COLO829 (cell line): ENCODE measurements at regions not wholly inside any gene's neighbourhood (a gene's known extent, or its start where the extent isn't known, plus 50 kb on each side); places are given as distances from the start of the nearest gene placed in this dataset.
A peak's percentile ranks its signal among the peaks of the same experiment; 100 is the strongest.

ENCODE experiments used
- DNase-seq: peaks from one replicate; pipeline ENCODE4 v3.0.0; 2012; ENCODE audit warnings: low spot score

DNA sequence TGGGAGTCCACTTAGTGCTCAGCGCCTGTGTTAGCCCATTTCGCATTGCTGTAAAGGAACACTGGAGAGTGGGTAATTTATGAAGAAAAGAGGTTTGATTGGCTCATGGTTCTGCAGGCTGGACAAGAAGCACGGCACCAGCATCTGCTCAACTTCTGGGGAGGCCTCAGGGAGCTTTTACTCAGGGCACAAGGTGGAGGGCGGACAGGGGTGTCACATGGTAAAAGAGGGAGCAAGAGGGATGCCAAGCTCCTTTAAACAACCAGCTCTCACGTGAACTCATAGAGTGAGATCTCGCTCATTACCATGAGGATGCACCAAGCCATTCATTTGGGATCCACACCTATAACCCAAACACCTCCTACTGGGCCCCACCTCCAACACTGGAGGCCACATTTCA, 181.4 kb upstream of the TLE3 start:
- no peak for DNase-seq

DNA sequence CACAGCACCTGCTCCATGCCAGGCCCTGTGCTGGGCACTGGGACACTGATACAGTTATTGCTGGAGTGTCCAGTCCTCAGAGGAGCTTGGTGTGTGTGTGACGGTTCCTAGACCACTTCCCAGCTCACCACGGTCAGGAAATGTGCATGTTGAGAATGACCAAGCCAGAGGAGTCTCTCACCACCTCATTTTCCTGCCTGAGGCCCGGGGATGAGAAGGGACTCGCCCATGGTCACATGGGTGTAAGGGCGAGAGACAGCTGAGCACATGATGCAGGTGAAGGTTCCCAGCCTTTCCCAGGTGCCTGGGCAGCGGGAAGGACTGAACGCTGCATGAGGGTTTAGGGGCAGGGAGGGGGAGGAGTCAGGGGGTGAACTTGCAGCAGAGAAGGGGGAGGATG, 180.9 kb upstream of the TLE3 start:
- DNase-seq = no peak

DNA sequence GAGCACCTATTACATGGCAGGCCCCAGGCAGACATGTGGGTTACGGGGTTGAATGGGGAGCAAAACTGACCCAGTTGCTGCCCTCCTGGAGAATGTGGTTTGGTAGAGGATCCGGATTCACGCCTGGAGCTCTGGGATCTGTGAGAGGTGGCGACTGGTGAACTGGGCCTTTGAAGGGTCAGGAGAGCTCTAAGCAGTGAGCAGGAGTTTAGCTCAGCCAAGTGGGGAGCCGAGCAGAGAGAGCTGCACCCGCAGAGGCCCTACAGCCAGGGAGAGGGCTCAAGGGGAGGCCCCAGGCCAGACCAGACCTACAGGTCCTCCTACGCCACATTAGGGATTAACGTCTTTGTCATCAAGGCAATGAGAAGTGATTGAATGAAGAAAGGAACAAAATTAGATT, 179.8 kb upstream of the TLE3 start:
- no peak for DNase-seq

DNA sequence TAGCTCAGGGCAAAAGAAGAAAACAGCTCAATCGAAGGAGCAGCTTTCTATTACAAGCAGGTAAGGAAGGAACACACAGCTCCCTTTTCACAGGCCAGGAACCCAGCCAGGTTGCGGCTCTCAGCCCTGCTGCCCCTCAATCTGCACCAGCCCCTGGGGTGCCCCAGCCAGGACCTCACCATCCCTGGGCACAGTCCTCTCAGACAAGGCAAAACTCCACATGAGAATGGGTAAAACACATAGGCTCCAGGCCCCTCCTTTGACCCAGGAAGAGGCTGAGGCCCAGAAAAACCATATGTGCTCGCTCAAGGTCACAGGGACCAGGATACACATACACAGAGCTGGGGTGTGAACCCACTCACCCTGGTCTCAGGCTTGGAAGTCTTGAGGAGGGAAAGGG, 178.7 kb upstream of the TLE3 start:
- no peak for DNase-seq

DNA sequence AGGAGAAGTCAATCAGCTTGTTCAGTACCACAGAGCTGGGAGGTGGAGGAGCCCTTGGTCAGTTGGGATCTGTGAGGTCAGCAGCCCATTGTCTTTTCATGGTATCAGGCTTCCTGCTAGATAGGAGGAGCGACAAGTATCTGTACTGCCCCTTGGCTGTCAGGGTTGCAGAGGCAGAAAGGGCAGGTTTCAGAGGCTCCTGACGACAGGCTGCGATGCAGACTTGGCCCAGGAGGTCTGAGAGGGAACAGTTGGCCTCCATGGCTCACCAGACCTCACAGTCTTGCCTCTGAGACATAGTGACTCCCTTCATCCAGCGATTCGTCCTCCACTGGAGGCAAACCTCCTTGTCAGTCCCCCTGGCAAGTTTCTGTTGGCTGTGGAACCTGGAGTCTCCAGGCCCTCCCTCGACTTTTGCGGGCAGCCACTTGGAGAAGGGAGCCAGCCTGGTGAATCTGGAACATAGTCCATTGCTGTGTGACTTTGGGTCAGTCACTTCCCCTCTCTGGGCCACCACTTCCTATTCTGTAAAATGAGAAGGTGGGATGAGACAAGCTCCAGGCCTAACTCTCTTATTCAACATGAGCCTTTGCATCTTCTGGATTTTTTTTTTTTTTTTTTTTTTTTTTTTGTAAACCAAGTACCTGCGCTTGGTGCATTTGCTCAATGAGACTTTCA, 177.9 kb upstream of the TLE3 start:
- DNase-seq = no peak

DNA sequence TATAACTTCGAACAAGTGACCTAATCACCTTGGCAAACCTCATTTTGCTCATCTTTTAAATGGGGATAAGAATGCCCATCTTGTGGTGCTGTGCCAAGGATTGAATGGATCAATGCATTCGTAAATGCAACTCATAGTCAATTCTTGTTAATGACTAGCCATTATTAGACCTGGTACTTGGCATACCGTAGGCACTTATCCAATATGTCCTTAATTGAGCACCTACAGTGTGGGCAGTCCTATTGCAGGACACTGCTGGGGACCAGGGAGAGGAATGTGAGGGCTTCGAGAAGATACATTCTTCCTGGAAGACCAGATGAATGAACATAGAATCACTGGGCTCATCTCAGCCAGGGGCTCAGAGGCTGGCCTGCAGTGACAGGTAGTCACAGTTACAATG, 177.2 kb upstream of the TLE3 start:
- DNase-seq = no peak

DNA sequence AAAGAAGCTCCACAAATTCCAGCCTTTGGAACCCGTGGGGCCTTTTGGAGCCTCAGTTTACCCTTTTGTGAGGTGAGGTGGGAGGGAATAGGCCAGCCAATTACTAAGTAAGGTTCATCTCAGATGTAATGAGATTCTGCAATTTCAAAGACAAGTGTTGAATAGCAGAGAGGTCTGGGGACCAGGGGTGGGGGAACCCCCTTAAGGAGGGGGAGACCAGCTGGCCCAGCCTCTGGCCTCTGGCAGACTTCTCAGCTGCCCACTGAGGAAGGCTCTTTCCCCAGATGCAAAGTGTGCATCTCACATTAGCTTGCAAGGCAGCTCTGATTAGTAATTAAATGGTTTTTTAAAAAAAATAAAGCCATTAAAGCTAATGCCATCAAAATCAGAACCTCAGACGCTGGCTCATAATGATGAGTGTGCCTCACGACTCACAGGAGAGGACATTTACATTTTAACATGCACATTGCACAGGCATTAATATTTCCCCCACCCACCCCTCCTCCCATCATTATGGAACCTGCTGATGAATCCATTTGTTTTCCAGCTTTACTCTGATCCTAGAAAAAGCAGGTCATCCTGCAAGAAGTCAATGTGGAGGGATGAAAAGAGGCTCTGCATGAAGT, 176.7 kb upstream of the TLE3 start:
- no peak for DNase-seq

DNA sequence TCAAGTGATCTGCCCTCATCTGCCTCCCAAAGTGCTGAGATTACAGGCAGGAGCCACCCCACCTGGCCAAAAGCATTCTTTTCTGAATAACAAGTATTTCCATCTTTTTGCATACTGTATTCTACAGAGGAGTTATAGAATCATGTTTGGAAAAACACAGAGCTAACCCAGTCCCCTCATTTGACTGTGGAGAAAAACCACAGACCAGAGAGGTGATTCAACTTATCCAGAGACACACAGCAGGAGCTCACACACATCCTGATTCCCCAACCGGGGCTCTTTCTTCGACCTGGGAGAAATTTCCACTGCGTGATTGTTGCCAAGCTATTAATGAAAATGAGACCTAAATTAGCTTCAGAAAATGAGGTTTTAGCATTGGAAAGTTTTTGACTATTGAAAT, 176.1 kb upstream of the TLE3 start:
- DNase-seq = no peak

DNA sequence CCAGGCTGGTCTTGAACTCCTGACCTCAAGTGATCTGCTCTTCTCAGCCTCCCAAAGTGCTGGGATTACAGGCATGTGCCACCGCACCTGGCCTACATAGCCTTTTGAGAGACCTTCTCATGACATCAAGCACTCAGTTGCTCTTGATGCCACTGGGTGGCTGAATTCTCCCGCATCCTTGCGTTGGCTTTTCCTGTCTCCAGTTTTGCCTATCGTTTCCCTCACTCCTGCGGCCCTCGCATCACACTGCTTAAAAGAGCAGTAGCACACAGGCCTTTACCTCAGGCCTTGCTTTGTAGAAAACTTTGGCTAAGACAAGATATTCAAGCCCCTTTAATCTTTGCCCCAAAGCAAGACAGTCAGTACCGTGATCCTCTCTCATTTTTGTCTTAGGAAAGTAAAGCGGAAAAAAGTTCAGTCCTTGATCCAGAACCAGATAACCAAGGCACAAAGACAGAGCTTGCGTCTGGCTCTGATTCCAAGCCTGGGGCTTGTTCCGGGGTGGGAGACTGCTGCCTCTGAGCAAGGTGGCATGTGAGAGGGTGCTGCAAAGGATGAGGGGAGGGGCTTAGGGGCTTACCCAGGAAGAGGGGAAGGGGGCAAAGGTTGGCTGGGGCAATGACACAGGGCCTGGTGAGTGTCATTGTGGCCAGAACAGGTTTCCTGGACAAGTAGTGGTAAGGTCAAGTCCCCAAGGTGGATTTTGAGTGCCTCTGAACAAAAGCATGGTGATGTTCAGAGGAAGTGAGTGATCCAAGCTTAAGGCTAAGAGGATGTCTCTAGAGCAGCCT, 175.0 kb upstream of the TLE3 start:
- no peak for DNase-seq

DNA sequence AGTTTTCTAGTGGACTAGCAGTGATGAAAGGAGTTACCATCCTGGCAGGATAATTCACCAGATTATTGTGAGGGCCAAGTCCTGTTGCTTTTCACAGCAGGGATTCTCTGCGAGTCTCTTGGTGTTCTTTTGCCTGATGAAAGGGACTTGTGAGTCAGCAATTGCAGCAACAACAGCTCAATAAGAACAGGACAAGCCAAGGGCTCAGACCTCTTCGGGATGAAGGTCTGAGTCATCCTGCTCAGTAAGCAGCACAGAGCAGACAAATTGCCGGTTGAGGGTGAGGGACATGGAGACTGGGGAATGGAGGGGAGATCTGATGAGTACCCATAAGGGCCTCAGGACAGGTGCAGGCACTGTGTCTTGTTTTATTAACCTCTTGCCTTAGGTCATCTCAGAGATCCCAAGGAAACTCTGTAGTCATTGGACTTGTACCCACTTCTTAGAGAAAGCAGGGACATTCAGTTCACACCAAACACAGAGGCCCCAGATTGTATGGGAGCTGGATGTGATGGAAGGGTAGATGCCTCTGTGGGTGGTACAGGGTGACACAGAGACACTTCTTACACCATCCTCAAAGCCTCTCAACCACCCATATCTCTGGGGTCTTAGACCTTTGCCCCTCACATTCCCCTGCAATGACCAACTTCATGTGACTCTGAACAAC, 173.8 kb upstream of the TLE3 start:
- peak; percentile 69 for DNase-seq

DNA sequence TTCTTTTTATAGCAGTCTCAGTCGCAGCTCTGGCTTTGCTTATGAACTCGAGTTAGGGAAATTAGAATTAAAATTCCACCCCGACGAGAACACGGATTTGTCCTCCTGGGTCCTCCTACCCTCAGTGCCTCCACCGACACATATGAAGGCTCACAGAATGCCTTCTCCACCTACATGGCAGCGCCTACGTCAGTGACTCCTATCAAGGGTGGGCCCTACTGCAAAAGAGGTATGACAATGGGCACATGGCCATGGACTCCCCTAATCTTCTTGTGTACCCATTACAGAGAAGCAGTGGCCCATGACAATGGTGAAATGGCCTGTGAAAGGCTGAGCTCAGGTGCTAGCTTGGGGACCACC, 173.0 kb upstream of the TLE3 start:
- no peak for DNase-seq

DNA sequence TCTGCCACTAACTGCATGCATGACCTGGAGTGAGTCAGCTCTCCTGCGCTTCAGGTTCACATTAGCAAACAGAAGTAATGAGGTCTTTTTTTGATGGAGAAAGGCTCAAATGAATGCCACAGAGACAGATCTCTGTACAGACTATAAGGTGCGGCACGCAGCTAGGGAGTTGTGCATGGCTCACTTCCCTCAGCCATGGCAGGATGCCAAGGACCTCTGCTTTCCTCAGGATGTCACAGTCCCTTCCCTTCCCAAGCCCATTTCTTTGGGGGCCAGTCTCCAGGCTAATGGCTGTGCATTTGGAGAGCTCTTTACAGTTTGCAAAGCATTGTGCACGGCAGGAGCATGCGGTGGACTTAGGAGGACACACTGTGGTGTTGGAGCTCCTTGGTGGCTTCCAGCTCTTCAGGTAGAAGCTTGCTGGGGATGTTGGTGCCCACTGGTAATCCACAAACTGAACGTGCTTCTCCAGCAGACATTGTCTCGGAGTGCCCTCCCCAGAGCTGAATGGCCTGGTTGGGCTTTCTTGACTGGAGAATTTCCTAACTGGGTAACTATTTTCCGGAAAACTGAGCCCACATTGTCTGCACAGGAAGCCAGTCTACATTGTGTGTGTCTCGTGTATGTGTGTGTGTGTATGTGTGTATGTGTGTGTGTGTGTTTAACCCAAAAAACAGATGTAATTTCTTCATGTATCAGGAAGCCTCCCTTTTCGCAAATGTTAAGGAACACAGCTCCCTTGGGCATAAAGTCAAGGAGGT, 172.5 kb upstream of the TLE3 start:
- no peak for DNase-seq

DNA sequence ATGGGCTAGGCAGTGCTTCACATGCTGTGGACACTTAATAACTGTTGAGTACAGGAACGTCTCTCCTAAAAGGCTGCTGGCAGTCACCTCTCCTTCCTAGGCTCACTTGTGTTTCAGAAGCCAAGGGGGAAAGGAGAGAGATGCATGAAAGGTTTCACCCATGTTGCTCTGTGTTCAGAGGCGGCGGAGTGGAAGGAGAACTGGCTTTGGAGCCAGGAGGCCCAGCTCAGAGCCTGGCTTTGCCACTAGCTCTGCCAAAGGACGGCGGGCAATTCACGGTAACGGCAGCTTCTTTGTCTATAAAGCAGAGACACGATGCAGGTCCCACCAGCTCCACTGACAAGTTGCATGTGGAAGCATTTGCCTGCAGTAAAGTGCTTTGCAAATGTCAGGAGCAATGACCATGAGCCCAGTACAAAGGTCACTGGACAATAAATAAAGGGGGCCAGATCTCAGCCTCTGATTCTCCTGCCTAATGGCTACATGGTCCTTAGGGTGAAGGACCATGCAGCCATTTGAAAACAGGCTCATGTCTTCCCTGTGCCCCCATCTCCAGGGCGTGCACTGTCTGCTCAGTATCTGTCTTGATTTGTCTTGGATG, 171.7 kb upstream of the TLE3 start:
- no peak for DNase-seq

DNA sequence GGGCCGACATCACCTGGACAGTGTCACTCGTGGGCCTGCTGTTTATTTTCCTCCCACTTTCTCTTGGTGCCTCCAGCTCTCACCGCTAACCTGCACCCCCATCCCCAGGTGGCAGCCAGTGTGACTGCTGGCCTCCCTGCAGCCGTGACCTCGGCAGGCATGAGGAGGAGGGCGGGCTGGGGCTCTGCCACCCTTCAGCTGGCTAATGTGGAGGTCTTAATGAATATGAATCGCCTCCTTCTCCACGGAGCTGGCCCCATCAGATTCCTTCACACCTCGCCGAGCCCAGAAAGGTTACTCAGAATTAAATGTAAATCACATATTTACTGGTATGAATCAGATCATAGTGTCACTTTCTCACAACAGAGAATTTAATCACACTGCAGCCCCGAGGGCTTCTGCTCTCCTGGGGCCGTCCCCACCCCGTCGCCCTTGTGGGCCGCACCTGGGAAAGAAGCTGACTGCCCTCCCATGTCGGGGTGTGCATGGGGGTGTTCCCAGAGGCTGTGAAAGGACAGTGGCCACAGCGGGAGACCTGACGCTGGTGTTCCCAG, 171.1 kb upstream of the TLE3 start:
- DNase-seq = no peak

DNA sequence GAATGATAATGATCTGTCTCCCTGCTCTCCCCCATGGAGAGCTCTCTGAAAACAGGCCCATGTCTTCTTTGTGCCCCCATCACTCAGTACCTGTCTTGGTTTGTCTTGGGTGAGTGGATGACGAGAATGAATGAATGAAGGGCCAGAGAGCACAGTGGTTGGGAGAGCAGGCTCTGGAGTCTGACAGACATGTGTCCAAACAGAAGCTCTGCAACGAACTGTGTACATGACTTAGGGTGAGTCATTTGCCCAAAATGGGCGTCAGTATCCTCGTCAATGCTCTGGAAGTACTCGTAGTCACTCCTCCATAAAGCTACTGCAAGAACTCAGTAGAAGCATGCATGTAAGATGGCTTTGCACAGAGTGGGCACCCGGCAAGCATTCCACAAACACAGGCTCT, 170.2 kb upstream of the TLE3 start:
- no peak for DNase-seq

DNA sequence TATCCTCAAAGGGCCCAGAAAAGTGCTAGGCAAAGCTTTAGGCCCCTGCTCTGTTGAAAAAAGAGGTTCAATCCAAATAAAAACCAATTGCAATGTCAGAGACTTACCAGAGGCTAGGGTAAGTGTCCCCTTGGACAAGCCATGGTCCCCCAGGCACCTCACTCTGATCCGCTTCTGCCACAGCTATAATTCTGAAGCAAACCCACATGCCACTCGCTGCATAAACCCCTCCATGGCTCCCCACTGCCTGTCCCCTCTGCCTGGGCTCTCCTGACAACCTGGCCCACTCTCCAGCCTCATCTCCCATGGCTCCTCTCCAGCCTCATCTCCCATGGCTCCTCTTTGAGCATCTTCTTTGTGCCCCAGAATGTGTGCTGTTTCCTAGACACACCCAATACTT, 169.6 kb upstream of the TLE3 start:
- no peak for DNase-seq

DNA sequence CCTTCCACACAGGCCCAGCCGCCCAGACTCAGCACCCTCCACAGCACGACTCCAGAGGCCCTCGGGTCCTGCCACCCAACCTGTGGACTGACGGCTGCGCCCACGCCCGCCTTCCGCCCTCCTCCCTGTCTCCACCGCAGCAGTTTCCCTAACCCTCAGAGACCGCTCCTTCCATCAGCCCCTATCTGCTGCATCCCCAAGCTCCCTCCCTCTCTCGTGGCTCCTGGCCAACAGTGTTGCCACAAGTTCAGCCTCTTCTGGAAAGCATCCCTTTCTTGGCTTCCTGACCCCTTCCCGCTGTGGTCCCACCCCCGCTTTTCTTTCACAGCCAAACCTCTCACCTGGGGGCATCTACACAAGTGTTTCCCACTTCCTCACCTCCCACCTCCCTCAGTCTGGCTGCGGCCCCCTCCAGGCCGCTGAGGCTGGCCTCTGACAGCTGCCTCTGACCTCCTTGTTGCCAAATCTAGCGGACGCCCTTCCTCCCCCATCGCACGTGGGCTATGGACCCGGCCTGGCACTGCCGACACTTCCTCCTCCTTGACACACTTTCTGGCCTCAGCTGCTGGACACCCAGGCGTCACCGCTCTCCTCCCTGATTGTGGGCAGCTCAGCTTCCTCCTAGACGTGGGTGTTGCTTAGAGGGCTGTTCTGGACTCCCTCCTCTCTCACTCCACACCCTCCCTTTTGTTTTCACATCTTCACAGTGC, 168.8 kb upstream of the TLE3 start:
- DNase-seq = no peak

DNA sequence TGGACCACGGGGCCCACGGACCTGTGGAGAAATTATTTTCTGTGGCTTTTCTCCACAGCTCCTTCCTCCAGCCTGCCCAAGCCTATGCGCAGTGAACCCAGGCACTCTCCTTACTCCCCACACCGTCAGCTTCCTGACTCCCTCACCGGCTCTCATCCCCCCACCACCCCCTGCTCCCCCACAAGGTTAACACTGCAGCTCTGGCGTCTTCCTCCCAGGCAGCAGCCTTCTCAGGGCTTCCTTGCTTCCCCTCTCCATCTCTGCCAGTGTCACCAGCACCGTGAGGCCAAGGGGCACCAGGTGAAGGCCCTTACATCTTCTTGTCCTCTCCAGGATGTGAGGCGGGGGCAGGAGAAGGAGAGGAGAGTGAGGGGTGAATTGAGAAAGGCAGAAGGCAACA, 168.3 kb upstream of the TLE3 start:
- no peak for DNase-seq

DNA sequence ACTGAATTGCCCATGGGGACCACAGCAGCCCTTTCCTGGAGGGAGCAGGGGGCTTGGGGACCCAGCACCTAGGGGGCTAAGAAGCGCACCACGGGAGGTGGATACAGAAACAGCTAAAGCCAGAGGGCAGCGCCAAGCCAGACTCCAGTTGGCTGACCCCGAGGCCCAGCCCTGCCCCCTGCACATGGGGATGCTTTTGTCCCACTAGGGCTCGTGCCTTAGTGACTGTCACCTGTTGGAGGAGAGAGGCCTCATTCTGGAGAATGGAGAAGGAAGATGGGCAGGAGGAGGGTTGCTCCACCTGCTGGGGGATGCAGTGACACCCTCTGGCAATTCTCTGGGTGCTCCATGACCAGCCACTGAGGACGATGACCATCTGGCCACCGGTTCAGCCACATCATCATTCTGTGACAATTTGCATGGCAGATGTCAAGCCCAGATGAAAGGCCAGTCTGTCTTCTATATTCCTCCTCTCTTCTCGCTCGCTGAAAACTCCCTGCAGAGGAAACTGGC, 167.8 kb upstream of the TLE3 start:
- no peak for DNase-seq

DNA sequence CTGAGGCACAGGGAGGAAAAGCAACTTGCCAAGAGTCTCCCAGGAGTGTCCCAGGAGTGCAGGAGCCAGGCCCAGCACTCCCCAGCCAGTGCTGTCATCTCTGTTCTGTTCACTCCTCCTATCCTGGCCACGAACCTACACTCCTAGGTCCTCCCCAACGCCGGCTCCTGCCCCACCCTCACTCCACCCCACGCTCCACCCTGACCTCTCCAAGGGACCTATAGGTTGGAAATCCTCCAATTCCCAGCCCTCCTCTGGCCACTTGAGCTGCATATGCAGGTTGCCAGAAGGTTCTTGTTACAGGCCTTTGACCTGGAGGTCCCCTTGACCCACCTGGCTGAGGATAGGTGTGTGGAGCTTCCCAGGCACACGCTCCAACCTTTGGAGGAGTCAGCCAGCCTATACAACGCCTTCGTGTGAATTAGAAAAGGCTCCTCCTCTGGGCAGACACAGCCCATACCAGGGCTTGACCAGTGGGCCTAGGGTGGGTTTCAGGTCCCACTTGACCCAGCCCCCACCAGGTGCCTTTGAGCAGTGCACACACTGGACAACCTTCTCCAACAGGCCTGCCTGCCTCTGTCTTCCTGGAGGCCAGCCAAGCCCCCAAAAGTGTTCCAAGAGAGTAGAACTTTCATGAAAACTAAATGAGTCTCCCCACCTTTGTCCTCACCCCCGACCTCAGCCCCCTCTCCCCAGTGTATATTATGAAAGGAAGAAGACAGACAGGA, 167.2 kb upstream of the TLE3 start:
- DNase-seq = no peak
